HFFc6 (cell line): ENCODE measurements at regions not wholly inside any gene's neighbourhood (a gene's known extent, or its start where the extent isn't known, plus 50 kb on each side); places are given as distances from the start of the nearest gene placed in this dataset.

Experiments
- DNase-seq: peaks from one replicate; pipeline ENCODE4 v3.0.0-alpha.2; 2018
- H3K27ac Mint-ChIP-seq: 2 replicates; pipeline ENCODE4 v1.8.0; 2020; ENCODE audit warnings: mild to moderate bottlenecking, mixed read lengths
- H3K27me3 Mint-ChIP-seq: 2 replicates; pipeline ENCODE4 v1.8.0; 2021; ENCODE audit warnings: mild to moderate bottlenecking, moderate library complexity, mixed read lengths; ENCODE audit not compliant: insufficient read depth
- H3K36me3 Mint-ChIP-seq: 2 replicates; pipeline ENCODE4 v1.8.0; 2021; ENCODE audit warnings: low read depth, mixed read lengths
- H3K4me1 Mint-ChIP-seq: 2 replicates; pipeline ENCODE4 v1.8.0; 2020; ENCODE audit warnings: low read depth, mixed read lengths
- H3K4me3 Mint-ChIP-seq: 2 replicates; pipeline ENCODE4 v1.8.0; 2020; ENCODE audit warnings: mild to moderate bottlenecking, moderate library complexity, mixed read lengths
- H3K9me3 Mint-ChIP-seq: 2 replicates; pipeline ENCODE4 v1.8.0; 2020; ENCODE audit warnings: mild to moderate bottlenecking, mixed read lengths
- TF ChIP-seq, protein P1 (sequence below): fragments of 200-600 bp; sonication (generic); IDR thresholded peaks from 2 replicates; pipeline ENCODE4 v1.5.0; 2021; ENCODE audit warnings: antibody characterized with exemption, mild to moderate bottlenecking

DNA sequence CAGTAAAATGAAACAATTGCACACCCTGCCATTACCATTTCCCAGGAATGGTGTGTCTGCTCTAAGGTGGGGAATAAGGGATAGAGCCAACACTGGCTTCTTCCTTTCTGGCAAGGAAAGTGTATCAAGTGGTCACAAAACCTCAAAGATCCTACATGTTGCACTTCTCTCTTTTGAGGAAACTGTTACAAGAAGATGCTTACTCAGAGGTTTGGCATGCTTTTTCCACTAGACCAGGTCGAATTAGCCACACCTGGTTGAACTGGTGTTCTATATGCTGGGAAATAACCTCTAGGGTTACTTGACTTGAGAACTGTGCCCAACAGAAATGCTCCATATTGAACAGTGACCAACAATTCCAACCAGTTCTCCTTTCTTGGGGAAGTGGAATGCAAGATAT is 102.9 kb downstream of the LRRN1 start:
- H3K36me3 Mint-ChIP-seq: peaks cover 4% of the 10 kb centered on the region; the same call in 1 of the 2 replicates
- peaks cover 53% of the 10 kb centered on the region for H3K9me3 Mint-ChIP-seq
- H3K27ac Mint-ChIP-seq: no peak overlapping the region
- H3K4me3 Mint-ChIP-seq: no peak overlapping the region
- TF ChIP-seq, protein P1, sequence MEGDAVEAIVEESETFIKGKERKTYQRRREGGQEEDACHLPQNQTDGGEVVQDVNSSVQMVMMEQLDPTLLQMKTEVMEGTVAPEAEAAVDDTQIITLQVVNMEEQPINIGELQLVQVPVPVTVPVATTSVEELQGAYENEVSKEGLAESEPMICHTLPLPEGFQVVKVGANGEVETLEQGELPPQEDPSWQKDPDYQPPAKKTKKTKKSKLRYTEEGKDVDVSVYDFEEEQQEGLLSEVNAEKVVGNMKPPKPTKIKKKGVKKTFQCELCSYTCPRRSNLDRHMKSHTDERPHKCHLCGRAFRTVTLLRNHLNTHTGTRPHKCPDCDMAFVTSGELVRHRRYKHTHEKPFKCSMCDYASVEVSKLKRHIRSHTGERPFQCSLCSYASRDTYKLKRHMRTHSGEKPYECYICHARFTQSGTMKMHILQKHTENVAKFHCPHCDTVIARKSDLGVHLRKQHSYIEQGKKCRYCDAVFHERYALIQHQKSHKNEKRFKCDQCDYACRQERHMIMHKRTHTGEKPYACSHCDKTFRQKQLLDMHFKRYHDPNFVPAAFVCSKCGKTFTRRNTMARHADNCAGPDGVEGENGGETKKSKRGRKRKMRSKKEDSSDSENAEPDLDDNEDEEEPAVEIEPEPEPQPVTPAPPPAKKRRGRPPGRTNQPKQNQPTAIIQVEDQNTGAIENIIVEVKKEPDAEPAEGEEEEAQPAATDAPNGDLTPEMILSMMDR: no peak
- no peaks in the 10 kb centered on the region for H3K4me1 Mint-ChIP-seq
- H3K27me3 Mint-ChIP-seq: no peaks in the 10 kb centered on the region; the same call in 1 of the 2 replicates
- DNase-seq: no peak

DNA sequence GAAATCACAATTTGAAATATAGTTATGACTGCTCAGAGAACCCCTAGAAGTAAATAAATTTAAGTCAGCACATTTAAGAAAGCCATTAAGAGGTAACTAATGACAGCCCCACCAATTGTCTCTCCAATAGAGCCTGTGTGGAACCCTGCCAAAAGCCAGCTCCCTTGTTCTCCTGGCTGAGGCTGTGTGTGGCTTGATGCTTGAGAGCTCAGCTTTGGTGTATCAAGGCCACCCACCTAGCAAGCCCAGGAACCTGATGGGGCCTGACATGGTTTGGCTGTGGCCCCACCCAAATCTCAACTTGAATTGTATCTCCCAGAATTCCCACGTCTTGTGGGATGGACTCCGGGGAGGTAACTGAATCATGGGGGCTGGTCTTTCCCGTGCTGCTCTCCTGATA is 106.9 kb downstream of the LRRN1 start:
- no peaks in the 10 kb centered on the region for H3K4me1 Mint-ChIP-seq
- H3K27ac Mint-ChIP-seq: no peak overlapping the region
- no peak for DNase-seq
- no peaks in the 10 kb centered on the region; the same call in 1 of the 2 replicates for H3K27me3 Mint-ChIP-seq
- H3K9me3 Mint-ChIP-seq: peaks cover 62% of the 10 kb centered on the region
- H3K4me3 Mint-ChIP-seq: no peak overlapping the region
- peaks cover 4% of the 10 kb centered on the region; the same call in 1 of the 2 replicates for H3K36me3 Mint-ChIP-seq
- TF ChIP-seq, protein P1: no peak

DNA sequence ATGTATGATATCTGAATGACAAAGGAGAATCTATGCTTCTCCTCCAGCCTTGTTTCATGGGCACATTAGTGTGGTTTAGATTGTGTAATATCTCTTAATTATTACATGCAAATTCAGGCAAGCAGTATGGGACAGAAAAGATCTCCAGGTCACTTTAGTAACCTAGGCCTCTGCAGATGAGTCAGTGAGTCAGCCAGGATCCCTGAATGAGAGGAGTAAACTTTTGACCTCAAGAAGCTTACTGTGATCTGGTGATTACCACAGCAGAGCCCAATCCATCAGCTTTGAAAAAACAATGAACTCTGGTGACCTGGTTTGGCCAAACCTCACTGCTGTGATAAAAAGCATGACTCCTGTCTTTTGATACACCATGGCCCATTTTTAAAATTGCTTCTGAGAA is 107.8 kb downstream of the LRRN1 start:
- Mint-ChIP-seq H3K36me3 (peaks cover 4% of the 10 kb centered on the region; the same call in 1 of the 2 replicates), H3K4me3 (no peak overlapping the region), H3K27me3 (no peaks in the 10 kb centered on the region; the same call in 1 of the 2 replicates), H3K27ac (no peak overlapping the region), H3K9me3 (peaks cover 59% of the 10 kb centered on the region), H3K4me1 (no peaks in the 10 kb centered on the region)
- TF ChIP-seq, protein P1: no peak
- DNase-seq: no peak

DNA sequence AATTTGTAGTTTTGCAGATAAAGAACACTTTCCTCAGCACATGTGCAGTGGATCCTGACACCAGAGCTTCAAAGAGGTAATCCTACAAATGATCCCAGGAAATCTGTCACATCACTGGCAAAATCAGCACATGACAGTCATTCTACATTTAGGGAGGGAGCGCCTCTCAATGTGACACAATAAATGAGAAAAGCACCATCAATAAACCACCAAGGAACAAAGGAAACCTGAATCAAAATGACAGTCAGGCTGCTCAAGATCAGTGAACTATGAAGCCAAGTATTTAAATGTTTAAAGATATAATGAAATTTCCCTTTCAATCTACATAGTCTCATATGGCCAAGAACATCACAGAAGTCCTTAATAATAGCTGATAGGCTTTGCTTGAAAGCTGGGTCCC is 119.5 kb downstream of the LRRN1 start:
- no peak for DNase-seq
- H3K27me3 Mint-ChIP-seq: no peaks in the 10 kb centered on the region
- no peaks in the 10 kb centered on the region for H3K4me1 Mint-ChIP-seq
- H3K36me3 Mint-ChIP-seq: no peaks in the 10 kb centered on the region
- no peak overlapping the region for H3K27ac Mint-ChIP-seq
- H3K9me3 Mint-ChIP-seq: peaks cover 51% of the 10 kb centered on the region
- no peak overlapping the region for H3K4me3 Mint-ChIP-seq
- TF ChIP-seq, protein P1: no peak

DNA sequence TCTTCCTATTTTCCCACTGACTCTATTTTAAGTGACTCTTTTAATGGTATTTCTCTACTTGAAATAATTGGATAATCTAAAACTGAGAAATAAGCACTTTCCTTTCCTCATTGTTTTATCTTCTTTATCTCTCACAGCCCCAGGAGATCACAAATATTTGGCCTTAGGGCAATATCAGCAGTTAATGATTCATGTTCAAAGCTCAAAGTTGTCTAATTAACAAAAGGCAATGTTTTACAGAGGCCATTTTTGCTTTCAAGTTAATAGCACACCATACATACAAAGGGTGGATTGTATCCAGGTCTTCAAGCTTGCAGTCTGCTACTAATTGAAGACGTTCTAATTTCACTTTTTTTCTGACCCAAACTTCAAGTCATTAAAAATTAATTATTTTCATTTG is 120.1 kb downstream of the LRRN1 start:
- H3K4me3 Mint-ChIP-seq: no peak overlapping the region
- TF ChIP-seq, protein P1: no peak
- H3K4me1 Mint-ChIP-seq: no peaks in the 10 kb centered on the region
- DNase-seq: no peak
- no peaks in the 10 kb centered on the region for H3K27me3 Mint-ChIP-seq
- peaks cover 57% of the 10 kb centered on the region for H3K9me3 Mint-ChIP-seq
- no peaks in the 10 kb centered on the region for H3K36me3 Mint-ChIP-seq
- no peak overlapping the region for H3K27ac Mint-ChIP-seq

DNA sequence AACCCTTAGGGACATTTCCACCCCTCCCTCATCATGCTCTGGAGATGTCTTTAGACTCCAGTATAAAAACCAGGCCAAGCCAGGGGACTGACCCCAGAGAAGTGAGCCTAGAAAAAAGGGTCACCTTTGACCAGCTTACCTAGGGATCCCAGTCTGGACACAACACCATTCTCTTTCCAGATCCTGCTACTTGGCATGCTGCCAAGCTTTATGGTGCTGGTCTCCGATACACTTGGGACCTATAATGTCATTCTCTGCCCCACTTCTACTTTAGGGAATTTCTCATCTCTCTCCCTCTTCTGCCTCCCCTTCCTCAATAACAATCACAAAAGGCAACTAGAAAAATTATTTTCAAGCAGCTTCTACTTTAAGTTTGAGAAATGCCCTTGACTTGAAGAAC is 124.4 kb downstream of the LRRN1 start:
- Mint-ChIP-seq H3K4me1 (no peaks in the 10 kb centered on the region), H3K27me3 (no peaks in the 10 kb centered on the region), H3K9me3 (peaks cover 62% of the 10 kb centered on the region), H3K27ac (no peak overlapping the region), H3K36me3 (no peaks in the 10 kb centered on the region), H3K4me3 (no peak overlapping the region)
- TF ChIP-seq, protein P1: no peak
- DNase-seq: no peak
